ENCODE measurements at regions not wholly inside any gene's neighbourhood (a gene's known extent, or its start where the extent isn't known, plus 50 kb on each side); places are given as distances from the start of the nearest gene placed in this dataset.

DNA sequence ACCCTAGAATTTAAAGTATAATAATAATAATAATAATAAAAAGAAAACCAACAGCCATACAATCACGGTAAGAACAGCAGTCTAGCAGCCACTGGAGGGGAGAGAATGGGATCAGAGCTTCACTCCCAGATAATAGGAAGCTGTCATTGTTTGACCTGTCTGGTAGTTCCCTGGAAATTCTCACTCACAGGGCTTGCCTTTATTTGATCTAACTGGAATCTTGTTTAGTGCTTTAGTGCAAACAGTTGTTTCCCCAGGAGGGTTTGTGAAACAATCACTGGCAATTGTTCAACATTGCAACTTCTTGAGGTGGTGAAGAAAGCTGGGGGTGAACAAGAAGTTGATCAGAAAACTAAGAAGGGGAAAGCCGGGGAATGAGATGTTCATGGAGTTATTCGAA is 68.7 kb upstream of the PTCSC3 start:
- Mint-ChIP-seq H3K27ac (no peak overlapping the region), H3K27me3 (peaks cover 2% of the 10 kb centered on the region), H3K4me3 (no peak overlapping the region), H3K9me3 (peaks cover 0 to 8% of the 10 kb centered on the region in 2 donors), H3K4me1 (no peaks in the 10 kb centered on the region)
- DNase-seq (no peak), ATAC-seq (no peak)

DNA sequence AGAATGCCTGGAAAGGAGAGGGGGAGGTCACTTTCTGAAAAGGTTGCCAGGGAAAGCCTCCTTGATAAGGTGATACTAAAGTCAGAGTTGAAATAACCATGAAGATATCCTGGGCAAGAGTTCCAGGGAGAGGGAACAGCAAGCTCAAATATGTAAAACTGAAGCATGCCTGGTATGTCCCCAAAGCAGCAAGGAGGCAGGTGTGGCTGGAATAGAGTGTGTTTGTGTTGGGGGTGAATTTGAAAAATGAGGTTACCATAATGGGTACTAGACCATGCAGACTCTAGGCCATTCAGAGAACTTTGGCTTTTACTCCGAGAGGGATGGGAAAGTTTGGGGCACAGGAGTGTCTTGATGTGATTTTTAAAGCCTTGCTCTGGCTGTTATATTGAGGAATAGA is 66.7 kb upstream of the PTCSC3 start:
- H3K9me3 Mint-ChIP-seq: peaks cover 0 to 4% of the 10 kb centered on the region in 2 donors
- H3K4me3 Mint-ChIP-seq: no peak overlapping the region
- peaks cover 8% of the 10 kb centered on the region for H3K27me3 Mint-ChIP-seq
- no peak overlapping the region for H3K27ac Mint-ChIP-seq
- peaks cover 7% of the 10 kb centered on the region for H3K4me1 Mint-ChIP-seq
- ATAC-seq: no peak
- no peak for DNase-seq

DNA sequence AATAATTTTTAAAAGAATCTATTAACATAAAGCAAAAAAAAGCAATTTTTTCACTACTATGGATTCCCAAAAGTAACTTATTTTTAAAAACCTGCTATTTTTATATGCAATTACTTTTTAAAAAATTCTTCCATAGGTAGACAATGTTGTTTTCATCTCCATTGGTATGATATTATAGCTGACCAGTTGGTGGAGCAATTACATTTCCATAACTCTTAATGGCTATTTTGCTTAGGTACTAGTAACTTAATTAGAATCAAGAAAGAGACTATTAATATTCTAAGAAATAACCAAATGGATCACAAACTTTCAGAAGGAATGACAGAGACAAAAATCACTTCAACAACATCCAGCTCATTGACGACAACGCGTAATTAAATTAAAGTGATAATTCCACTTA is 64.7 kb upstream of the PTCSC3 start:
- no peak for ATAC-seq
- Mint-ChIP-seq H3K9me3 (no peaks in the 10 kb centered on the region), H3K4me1 (peaks cover 7% of the 10 kb centered on the region), H3K27ac (no peak overlapping the region), H3K27me3 (peaks cover 8% of the 10 kb centered on the region), H3K4me3 (no peak overlapping the region)
- no peak for DNase-seq

DNA sequence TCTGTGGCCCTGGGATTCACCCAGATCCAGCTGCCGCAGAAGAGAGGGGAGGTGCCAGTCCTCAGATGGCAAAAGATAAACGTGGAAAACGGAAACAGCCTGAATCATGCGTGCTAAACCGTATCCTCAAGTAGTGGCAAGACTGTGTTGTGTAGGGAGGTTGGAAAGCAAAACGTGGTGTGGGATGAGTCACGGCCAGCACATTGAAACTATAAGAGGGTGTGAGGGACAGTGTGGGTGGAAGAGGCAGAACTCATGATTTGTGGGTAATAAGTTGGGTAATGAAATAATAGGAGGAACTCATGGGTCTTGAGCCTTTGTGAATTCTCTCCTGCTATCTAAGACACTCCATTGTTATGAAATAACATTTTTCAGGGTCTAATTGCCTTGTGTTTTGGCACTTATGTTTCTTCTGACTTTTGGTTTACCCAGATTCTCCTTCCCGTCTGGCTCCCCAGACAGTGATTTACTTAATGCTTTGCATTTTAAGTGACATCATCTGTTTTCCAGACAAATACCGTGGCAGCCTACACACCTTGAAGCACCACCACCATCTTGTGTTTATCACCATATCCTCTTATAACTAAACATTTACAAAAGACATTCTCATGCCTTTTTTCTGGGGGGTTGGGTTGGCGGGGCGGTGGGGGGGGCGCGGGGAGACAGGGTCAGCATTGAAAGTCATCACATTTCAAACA is 62.3 kb upstream of the PTCSC3 start:
- Mint-ChIP-seq H3K9me3 (no peaks in the 10 kb centered on the region), H3K4me3 (no peak overlapping the region), H3K27me3 (peaks cover 16% of the 10 kb centered on the region), H3K4me1 (peaks cover 7% of the 10 kb centered on the region), H3K27ac (no peak overlapping the region)
- ATAC-seq (peak; percentile 76), DNase-seq (peak in 1 of 2 donors; percentile 9)

DNA sequence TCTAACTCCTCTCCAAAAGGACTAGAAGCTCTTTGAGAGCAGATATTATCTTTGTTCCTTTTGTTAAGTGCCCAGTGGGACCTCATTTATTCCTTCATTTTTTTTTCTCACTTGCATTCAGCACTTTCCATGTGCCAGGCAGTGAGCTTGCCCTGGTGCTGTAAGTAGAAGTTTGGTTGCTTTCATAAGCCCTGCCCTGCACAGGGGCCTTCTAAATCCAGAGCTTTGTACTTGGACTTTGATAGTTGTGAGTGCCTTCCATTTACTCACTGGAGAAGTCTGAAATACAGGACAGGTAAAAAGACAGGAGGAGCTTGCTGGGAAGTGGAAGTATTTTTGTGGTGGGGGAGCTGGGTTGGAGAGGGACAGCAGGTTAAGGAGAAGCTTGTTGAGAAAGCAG is 56.7 kb upstream of the PTCSC3 start:
- H3K27ac Mint-ChIP-seq: no peak overlapping the region
- H3K4me1 Mint-ChIP-seq: no peaks in the 10 kb centered on the region
- H3K4me3 Mint-ChIP-seq: no peak overlapping the region
- peaks cover 26% of the 10 kb centered on the region for H3K27me3 Mint-ChIP-seq
- H3K9me3 Mint-ChIP-seq: no peaks in the 10 kb centered on the region
- DNase-seq (no peak), ATAC-seq (no peak)

DNA sequence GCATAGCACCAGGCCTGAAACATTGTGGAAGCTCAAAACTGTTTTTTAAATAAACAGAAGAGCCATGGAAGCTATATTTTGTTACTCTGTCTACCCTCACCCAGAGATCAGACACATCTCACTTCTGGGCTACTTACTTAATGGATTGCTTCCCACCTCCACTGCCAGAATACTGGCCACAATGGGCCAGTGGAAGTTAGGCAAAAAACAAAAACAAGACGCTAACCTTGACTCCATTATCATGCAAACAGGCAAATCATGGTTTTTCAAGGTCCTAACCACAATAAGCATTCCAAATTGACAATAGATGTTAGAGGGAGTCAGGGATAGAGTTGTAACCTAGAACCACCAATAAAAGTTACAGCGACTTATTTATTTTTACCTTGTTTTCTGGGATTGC is 52.7 kb upstream of the PTCSC3 start:
- Mint-ChIP-seq H3K27ac (no peak overlapping the region), H3K27me3 (peaks cover 36% of the 10 kb centered on the region), H3K4me1 (no peaks in the 10 kb centered on the region), H3K4me3 (no peak overlapping the region), H3K9me3 (no peaks in the 10 kb centered on the region)
- no peak for DNase-seq
- ATAC-seq: no peak

DNA sequence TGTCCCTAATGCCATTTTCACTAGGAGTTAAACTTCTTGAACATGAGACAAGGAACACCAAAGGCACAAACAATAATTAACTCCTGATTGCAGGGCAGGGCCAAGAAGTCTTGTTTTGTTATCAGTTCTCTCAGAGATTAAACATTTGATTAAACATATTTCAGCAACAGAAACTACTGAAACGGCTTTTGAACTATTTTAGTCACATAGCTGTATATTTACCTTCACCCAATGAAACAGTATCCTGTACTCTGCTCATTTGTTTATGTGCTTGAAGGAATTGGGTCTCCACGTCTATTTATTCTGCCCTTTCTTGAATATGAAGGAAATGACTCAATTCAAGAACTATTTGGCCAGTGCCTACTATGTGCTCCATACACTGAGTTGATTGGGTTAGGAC is 51.3 kb upstream of the PTCSC3 start:
- Mint-ChIP-seq H3K4me3 (no peak overlapping the region), H3K27me3 (peaks cover 36% of the 10 kb centered on the region), H3K9me3 (no peaks in the 10 kb centered on the region), H3K27ac (no peak overlapping the region), H3K4me1 (no peaks in the 10 kb centered on the region)
- ATAC-seq: no peak
- no peak for DNase-seq

DNA sequence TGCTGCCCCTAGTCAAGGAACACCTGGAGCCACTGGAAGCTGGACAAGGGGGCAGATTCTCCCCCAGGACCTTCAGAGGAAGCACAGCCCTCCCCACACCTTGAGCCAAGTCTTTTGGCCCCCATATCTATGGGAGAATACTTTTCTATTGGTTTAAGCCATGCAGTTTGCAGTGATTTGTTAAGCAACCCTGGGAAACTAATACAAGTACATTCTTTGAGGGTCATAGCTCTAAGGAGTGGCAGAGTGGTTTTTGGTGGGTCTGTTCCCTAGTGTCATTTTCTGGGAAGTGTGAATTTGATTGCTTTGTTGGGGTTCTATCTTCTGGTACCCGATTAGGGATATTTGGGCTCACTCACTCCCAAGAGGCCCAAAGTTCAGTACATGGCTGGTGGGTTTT is 50.8 kb upstream of the PTCSC3 start:
- peaks cover 37% of the 10 kb centered on the region for H3K27me3 Mint-ChIP-seq
- H3K27ac Mint-ChIP-seq: no peak overlapping the region
- H3K9me3 Mint-ChIP-seq: no peaks in the 10 kb centered on the region
- no peaks in the 10 kb centered on the region for H3K4me1 Mint-ChIP-seq
- ATAC-seq (no peak), DNase-seq (no peak)
- no peak overlapping the region for H3K4me3 Mint-ChIP-seq

Measured in stimulated activated naive CD8-positive, alpha-beta T cell treated with anti-CD3 and anti-CD28 coated beads, Interleukin-15, amount 100 ng/mL, for 72 hours (primary cell).